K562 (cell line): ENCODE measurements at regions not wholly inside any gene's neighbourhood (a gene's known extent, or its start where the extent isn't known, plus 50 kb on each side); places are given as distances from the start of the nearest gene placed in this dataset.

ENCODE experiments used
- ATAC-seq: fragments of 200-7000 bp; cut with Tn5 transposase; 3 replicates; pipeline ENCODE4 v1.9.1; 2020; ENCODE audit warnings: moderate library complexity
- BruUV-seq: library from RNA; stranded (reverse); fragments of 400-500 nt; replicated peaks from 2 replicates; lab custom pipeline; 2021; lab: Mats Ljungman, UMichigan
- CTCF ChIA-PET: fragments of 300-600 bp; formaldehyde crosslinking; extraction: SDS; loops from one replicate; lab custom pipeline; 2021; ENCODE audit warnings: low intra/inter-chr PET ratio; lab: Yijun Ruan, JAX
- POLR2A ChIA-PET: fragments of 300-600, 350-650 bp; sonication (Branson Sonifier 250); formaldehyde crosslinking; extraction: SDS; loops from one replicate; lab custom pipeline; 2021; ENCODE audit warnings: antibody characterized with exemption, inconsistent platforms; lab: Yijun Ruan, JAX
- DNase-seq, 4 experiments: peaks; one replicate each; pipeline versions ENCODE4 v3.0.0 to v3.0.0-alpha.2; 2011 to 2018; ENCODE audit warnings: low spot score in 3 of 4, mixed read lengths in 3 of 4; ENCODE audit errors: extremely low read depth in 1 of 4
- FAIRE-seq: peaks from 2 replicates; lab custom pipeline; 2011; peaks lifted over from hg19 to GRCh38; lab: Jason Lieb, UNC
- H2AFZ ChIP-seq: 2 replicates; pipeline ENCODE4 v1.6.0; 2011; ENCODE audit warnings: low read depth, low read length, control low read depth, inconsistent platforms
- H3K27ac ChIP-seq: fragments of 200-600 bp; 3 replicates; pipeline ENCODE4 v1.8.0; 2011; ENCODE audit warnings: low read depth, mild to moderate bottlenecking, control low read depth, inconsistent platforms, low read length, moderate library complexity, mixed read lengths; ENCODE audit errors: extremely low read depth
- H3K27me3 ChIP-seq, 2 experiments: fragments of 300-600 bp in 1 of 2; 2 replicates in 1 of 2; 3 replicates in 1 of 2; pipeline versions ENCODE4 v1.6.0 to v1.8.0; 2011; ENCODE audit warnings: inconsistent platforms in 2 of 2, low read length in 2 of 2, mild to moderate bottlenecking in 1 of 2, mixed read lengths in 1 of 2, moderate library complexity in 1 of 2; ENCODE audit not compliant: control insufficient read depth in 2 of 2, insufficient read depth in 2 of 2
- H3K36me3 ChIP-seq: fragments of 300-600 bp; 3 replicates; pipeline ENCODE4 v1.8.0; 2011; ENCODE audit warnings: mild to moderate bottlenecking, low read length, inconsistent platforms; ENCODE audit not compliant: control insufficient read depth, insufficient read depth
- H3K4me1 ChIP-seq, 2 experiments: fragments of 200-600 bp in 1 of 2; replicated peaks in 1 of 2; 2 replicates in 1 of 2; 3 replicates in 1 of 2; pipeline versions ENCODE4 v1.5.1 to v1.8.0; 2011; ENCODE audit warnings: inconsistent platforms in 2 of 2, low read length in 2 of 2, mild to moderate bottlenecking in 1 of 2, mixed read lengths in 1 of 2, moderate library complexity in 1 of 2; ENCODE audit not compliant: control insufficient read depth in 2 of 2, insufficient read depth in 2 of 2
- H3K4me2 ChIP-seq: 2 replicates; pipeline ENCODE4 v1.6.1; 2011; ENCODE audit warnings: low read length, control low read depth, inconsistent platforms, mixed read lengths; ENCODE audit not compliant: insufficient read depth
- H3K4me3 ChIP-seq: fragments of 200-600 bp; sonication (generic), shearing (Covaris generic); 2 replicates; pipeline ENCODE4 v1.5.1; 2016; ENCODE audit warnings: control low read depth, inconsistent platforms
- H3K79me2 ChIP-seq: fragments of 200-600 bp; 3 replicates; pipeline ENCODE4 v1.8.0; 2011; ENCODE audit warnings: low read length, inconsistent platforms; ENCODE audit not compliant: control insufficient read depth, insufficient read depth
- H3K9ac ChIP-seq, 2 experiments: 2 replicates each; pipeline versions ENCODE4 v1.6.0 to v1.6.1; 2011; ENCODE audit warnings: low read depth in 2 of 2, low read length in 2 of 2, control low read depth in 1 of 2, inconsistent platforms in 1 of 2, mild to moderate bottlenecking in 1 of 2, mixed read lengths in 1 of 2; ENCODE audit not compliant: insufficient read depth in 1 of 2
- H3K9me1 ChIP-seq: one replicate; pipeline ENCODE4 v1.6.0; 2011; ENCODE audit warnings: inconsistent platforms, mild to moderate bottlenecking, low read length, moderate library complexity; ENCODE audit not compliant: control insufficient read depth, insufficient read depth
- H3K9me3 ChIP-seq: replicated peaks from 2 replicates; pipeline ENCODE4 v1.5.1; 2011; ENCODE audit warnings: low read depth, low read length, inconsistent platforms; ENCODE audit not compliant: control insufficient read depth, insufficient read depth
- H4K20me1 ChIP-seq: replicated peaks from 2 replicates; pipeline ENCODE4 v1.6.1; 2011; ENCODE audit warnings: low read length, inconsistent platforms, mixed read lengths; ENCODE audit not compliant: control insufficient read depth, insufficient read depth
- GTF2F1 ChIP-seq: IDR thresholded peaks from 2 replicates; pipeline ENCODE4 v1.6.1; 2011; ENCODE audit warnings: low read depth, low read length, improper control_type of control experiment
- HDAC3 ChIP-seq: fragments of 450-650 bp; IDR thresholded peaks from 2 replicates; pipeline ENCODE4 v1.6.1; 2018; ENCODE audit warnings: borderline replicate concordance, mild to moderate bottlenecking, moderate library complexity; ENCODE audit not compliant: partially characterized antibody
- NBN ChIP-seq: fragments of 450-650 bp; IDR thresholded peaks from 2 replicates; pipeline ENCODE4 v1.6.1; 2016; ENCODE audit warnings: low read depth, mild to moderate bottlenecking
- PURB ChIP-seq: sonication (generic); formaldehyde crosslinking; IDR thresholded peaks from 2 replicates; pipeline ENCODE4 v1.9.0; 2021; ENCODE audit warnings: low read depth, mild to moderate bottlenecking, missing genetic modification reagents
- RFX5 ChIP-seq: IDR thresholded peaks from 2 replicates; pipeline ENCODE4 v1.6.1; 2011; ENCODE audit warnings: low read depth, mild to moderate bottlenecking, improper control_type of control experiment, low read length
- SRF ChIP-seq, 2 experiments: fragments of 250-450, 450-650 bp in 1 of 2; sonication (Bioruptor Pico) in 1 of 2; sonication (generic) in 1 of 2; formaldehyde crosslinking; IDR thresholded peaks; 2 replicates each; pipeline versions ENCODE4 v1.5.0 to v1.5.1; 2020 to 2022; ENCODE audit warnings: mild to moderate bottlenecking in 1 of 2, missing genetic modification reagents in 1 of 2
- TSHZ1 ChIP-seq: fragments of 250-450 bp; sonication (Bioruptor Pico); IDR thresholded peaks from 2 replicates; pipeline ENCODE4 v1.4.0; 2020; ENCODE audit warnings: mild to moderate bottlenecking, moderate library complexity
- ZC3H11A ChIP-seq: IDR thresholded peaks from 2 replicates; pipeline ENCODE4 v1.6.1; 2012; ENCODE audit warnings: low read depth, low read length, improper control_type of control experiment
- ZFP1 ChIP-seq: fragments of 450-650 bp; formaldehyde crosslinking; IDR thresholded peaks from 2 replicates; pipeline ENCODE4 v1.4.0; 2020; ENCODE audit warnings: mild to moderate bottlenecking, mixed read lengths
- ZNF124 ChIP-seq: sonication (generic); formaldehyde crosslinking; IDR thresholded peaks from 2 replicates; pipeline ENCODE4 v1.8.1; 2022; ENCODE audit warnings: missing genetic modification reagents
- ZNF146 ChIP-seq: IDR thresholded peaks from one replicate; pipeline ENCODE4 v1.6.1; 2018; ENCODE audit warnings: missing compliant biosample characterization; ENCODE audit not compliant: unreplicated experiment
- ZNF174 ChIP-seq: fragments of 250-450 bp; sonication (Bioruptor Pico); IDR thresholded peaks from 2 replicates; pipeline ENCODE4 v1.4.0; 2020; ENCODE audit warnings: mild to moderate bottlenecking
- ZNF212 ChIP-seq: fragments of 450-650 bp; formaldehyde crosslinking; IDR thresholded peaks from 2 replicates; pipeline ENCODE4 v1.4.0; 2020; ENCODE audit warnings: mild to moderate bottlenecking
- ZNF232 ChIP-seq: sonication (generic); formaldehyde crosslinking; IDR thresholded peaks from 2 replicates; pipeline ENCODE4 v1.8.0; 2022; ENCODE audit warnings: mild to moderate bottlenecking, missing genetic modification reagents
- ZNF316 ChIP-seq: fragments of 450-650 bp; IDR thresholded peaks from 2 replicates; pipeline ENCODE4 v1.6.1; 2016
- ZNF384 ChIP-seq: IDR thresholded peaks from 2 replicates; pipeline ENCODE4 v1.6.1; 2012; ENCODE audit warnings: low read depth, low read length, improper control_type of control experiment
- in situ Hi-C: fragments of 300-500 bp; cut with MboI; formaldehyde crosslinking; loops from 4 replicates; pipeline ENCODE4 v1.15.0; 2018; ENCODE audit warnings: inconsistent platforms, mixed read lengths
- intact Hi-C: fragments of 100-400 bp; cut with micrococcal nuclease; formaldehyde crosslinking; loops from 2 replicates; pipeline ENCODE4 v1.14.2; 2022
- TF ChIP-seq, protein P1 (sequence below): fragments of 450-650 bp; formaldehyde crosslinking; IDR thresholded peaks from 2 replicates; pipeline ENCODE4 v1.4.0; 2020; ENCODE audit warnings: mild to moderate bottlenecking, moderate library complexity
- TF ChIP-seq, protein P2 (sequence below), 2 experiments: fragments of 450-650 bp; IDR thresholded peaks; 2 replicates each; pipeline ENCODE4 v1.6.1; 2016

DNA sequence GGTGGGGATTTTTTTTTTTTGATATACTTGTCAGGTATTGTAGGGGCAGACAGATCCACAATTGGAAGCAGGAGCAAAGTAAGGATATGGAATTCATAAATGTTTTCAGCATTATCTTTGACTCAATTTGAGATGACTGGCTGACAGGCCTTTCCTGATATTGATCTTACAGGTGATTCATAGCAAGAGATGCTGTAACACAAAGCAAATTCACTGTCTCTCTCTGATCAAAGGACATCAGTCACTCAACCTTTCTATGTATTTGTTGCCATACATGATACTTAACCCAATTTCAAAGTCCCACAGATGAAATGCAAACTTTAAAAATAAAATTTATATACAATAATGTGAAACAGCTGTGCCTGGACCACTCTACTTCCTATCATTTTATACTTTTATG, 1506.9 kb downstream of the AACS start:
- no peaks in the 10 kb centered on the region for H3K27me3 ChIP-seq
- ATAC-seq (no peak), FAIRE-seq (no peak), DNase-seq (no peak)
- H3K9me3 ChIP-seq, result no peaks in the 10 kb centered on the region; the same call in 1 of the 2 replicates
- BruUV-seq, result no TSS peak
- no peaks in the 10 kb centered on the region for H3K79me2 ChIP-seq
- POLR2A ChIA-PET, result no interaction called here
- H2AFZ ChIP-seq, result no peak overlapping the region
- no peak overlapping the region for H3K4me3 ChIP-seq
- CTCF ChIA-PET, result no interaction called here
- TF ChIP-seq TSHZ1, result no peak
- no peak for TF ChIP-seq ZNF174 (CRISPR knock-in tag)
- no peak for TF ChIP-seq ZFP1
- TF ChIP-seq RFX5, result no peak
- TF ChIP-seq ZNF146, result no peak
- no peak for TF ChIP-seq SRF (CRISPR knock-in tag; IDR thresholded peaks at IDR 0.05)
- TF ChIP-seq ZNF384, result no peak
- no peak for TF ChIP-seq ZNF316
- TF ChIP-seq, protein P1, sequence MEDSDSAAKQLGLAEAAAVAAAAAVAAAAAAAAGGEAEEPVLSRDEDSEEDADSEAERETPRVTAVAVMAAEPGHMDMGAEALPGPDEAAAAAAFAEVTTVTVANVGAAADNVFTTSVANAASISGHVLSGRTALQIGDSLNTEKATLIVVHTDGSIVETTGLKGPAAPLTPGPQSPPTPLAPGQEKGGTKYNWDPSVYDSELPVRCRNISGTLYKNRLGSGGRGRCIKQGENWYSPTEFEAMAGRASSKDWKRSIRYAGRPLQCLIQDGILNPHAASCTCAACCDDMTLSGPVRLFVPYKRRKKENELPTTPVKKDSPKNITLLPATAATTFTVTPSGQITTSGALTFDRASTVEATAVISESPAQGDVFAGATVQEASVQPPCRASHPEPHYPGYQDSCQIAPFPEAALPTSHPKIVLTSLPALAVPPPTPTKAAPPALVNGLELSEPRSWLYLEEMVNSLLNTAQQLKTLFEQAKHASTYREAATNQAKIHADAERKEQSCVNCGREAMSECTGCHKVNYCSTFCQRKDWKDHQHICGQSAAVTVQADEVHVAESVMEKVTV (CRISPR knock-in tag), result no peak
- TF ChIP-seq GTF2F1, result no peak
- TF ChIP-seq, protein P2, sequence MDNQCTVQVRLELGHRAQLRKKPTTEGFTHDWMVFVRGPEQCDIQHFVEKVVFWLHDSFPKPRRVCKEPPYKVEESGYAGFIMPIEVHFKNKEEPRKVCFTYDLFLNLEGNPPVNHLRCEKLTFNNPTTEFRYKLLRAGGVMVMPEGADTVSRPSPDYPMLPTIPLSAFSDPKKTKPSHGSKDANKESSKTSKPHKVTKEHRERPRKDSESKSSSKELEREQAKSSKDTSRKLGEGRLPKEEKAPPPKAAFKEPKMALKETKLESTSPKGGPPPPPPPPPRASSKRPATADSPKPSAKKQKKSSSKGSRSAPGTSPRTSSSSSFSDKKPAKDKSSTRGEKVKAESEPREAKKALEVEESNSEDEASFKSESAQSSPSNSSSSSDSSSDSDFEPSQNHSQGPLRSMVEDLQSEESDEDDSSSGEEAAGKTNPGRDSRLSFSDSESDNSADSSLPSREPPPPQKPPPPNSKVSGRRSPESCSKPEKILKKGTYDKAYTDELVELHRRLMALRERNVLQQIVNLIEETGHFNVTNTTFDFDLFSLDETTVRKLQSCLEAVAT (IDR thresholded peaks at IDR 0.05), result no peak
- TF ChIP-seq ZNF124 (CRISPR knock-in tag), result no peak
- no peak for TF ChIP-seq ZNF232
- TF ChIP-seq ZC3H11A, result no peak
- no peak for TF ChIP-seq HDAC3
- TF ChIP-seq ZNF212 (CRISPR knock-in tag), result no peak
- no peak for TF ChIP-seq NBN
- no peak for TF ChIP-seq PURB
- H3K4me2 ChIP-seq, result no peak overlapping the region
- H4K20me1 ChIP-seq, result no peaks in the 10 kb centered on the region
- in situ Hi-C loops, result no loop called here
- intact Hi-C loops, result no loop called here
- no peak overlapping the region for H3K27ac ChIP-seq
- no peak overlapping the region for H3K9ac ChIP-seq
- no peaks in the 10 kb centered on the region for H3K9me1 ChIP-seq
- H3K4me1 ChIP-seq, result no peaks in the 10 kb centered on the region
- H3K36me3 ChIP-seq, result no peaks in the 10 kb centered on the region
